SK-N-SH (cell line): ENCODE measurements at regions not wholly inside any gene's neighbourhood (a gene's known extent, or its start where the extent isn't known, plus 50 kb on each side); places are given as distances from the start of the nearest gene placed in this dataset.
"Not testable (repeated sequence)": the region's sequence is repeated elsewhere in the genome, so short reads cannot be mapped to it uniquely, and the experiment has no call there.

Experiments used
- CTCF ChIA-PET: fragments of 300-600, 350-600 bp; formaldehyde crosslinking; extraction: SDS; loops from one replicate; lab custom pipeline; 2021; lab: Yijun Ruan, JAX
- POLR2A ChIA-PET: fragments of 350-600 bp; sonication (Branson Sonifier 250); formaldehyde crosslinking; extraction: SDS; loops from one replicate; lab custom pipeline; 2020; ENCODE audit warnings: antibody characterized with exemption, inconsistent platforms; lab: Yijun Ruan, JAX
- DNase-seq: peaks from one replicate; pipeline ENCODE4 v3.0.0; 2012
- H2AFZ ChIP-seq: fragments of 200-600 bp; sonication (generic); 2 replicates; pipeline ENCODE4 v1.8.1; 2016; ENCODE audit warnings: antibody characterized with exemption, mild to moderate bottlenecking, low read depth
- H3F3A ChIP-seq: fragments of 200-600 bp; sonication (generic); replicated peaks from 2 replicates; pipeline ENCODE3; 2016; ENCODE audit warnings: antibody characterized with exemption, mild to moderate bottlenecking; ENCODE audit not compliant: insufficient read depth
- H3K27ac ChIP-seq, 2 experiments: fragments of 200-500 bp in 1 of 2; fragments of 200-600 bp in 1 of 2; sonication (Bioruptor generic) in 1 of 2; sonication (generic), shearing (Covaris generic) in 1 of 2; 2 replicates each; pipeline versions ENCODE4 v1.5.1 to v1.6.1; 2014 to 2016; ENCODE audit warnings: low read depth in 2 of 2, inconsistent platforms in 1 of 2, low read length in 1 of 2, mild to moderate bottlenecking in 1 of 2, mixed read lengths in 1 of 2
- H3K27me3 ChIP-seq: fragments of 200-600 bp; sonication (generic), shearing (Covaris generic); 2 replicates; pipeline ENCODE4 v1.6.1; 2016; ENCODE audit warnings: mixed run types; ENCODE audit not compliant: insufficient read depth
- H3K36me3 ChIP-seq, 2 experiments: fragments of 200-500 bp in 1 of 2; fragments of 200-600 bp in 1 of 2; sonication (Bioruptor generic) in 1 of 2; sonication (generic) in 1 of 2; replicated peaks in 1 of 2; 2 replicates each; pipeline versions ENCODE3 to v1.5.1; 2014 to 2016; ENCODE audit warnings: low read length in 1 of 2, mild to moderate bottlenecking in 1 of 2; ENCODE audit not compliant: insufficient read depth in 2 of 2, control insufficient read depth in 1 of 2
- H3K4me1 ChIP-seq, 2 experiments: fragments of 200-500 bp in 1 of 2; fragments of 200-600 bp in 1 of 2; sonication (Bioruptor generic) in 1 of 2; sonication (generic), shearing (Covaris generic) in 1 of 2; 2 replicates each; pipeline versions ENCODE4 v1.5.1 to v1.6.1; 2014 to 2016; ENCODE audit warnings: low read depth in 1 of 2, low read length in 1 of 2, mixed run types in 1 of 2; ENCODE audit not compliant: insufficient read depth in 2 of 2, control insufficient read depth in 1 of 2
- H3K4me2 ChIP-seq: fragments of 200-600 bp; sonication (generic), shearing (Covaris generic); 2 replicates; pipeline ENCODE4 v1.6.1; 2017; ENCODE audit warnings: mixed run types
- H3K4me3 ChIP-seq, 2 experiments: fragments of 200-500 bp in 1 of 2; fragments of 200-600 bp in 1 of 2; sonication (Bioruptor generic) in 1 of 2; sonication (generic), shearing (Covaris generic) in 1 of 2; 2 replicates each; pipeline versions ENCODE4 v1.5.1 to v1.8.1; 2014 to 2016; ENCODE audit warnings: low read depth in 2 of 2, inconsistent platforms in 1 of 2, low read length in 1 of 2, mild to moderate bottlenecking in 1 of 2, mixed read lengths in 1 of 2, moderate library complexity in 1 of 2
- H3K79me2 ChIP-seq: fragments of 200-600 bp; sonication (generic); 2 replicates; pipeline ENCODE4 v1.8.1; 2017; ENCODE audit warnings: mild to moderate bottlenecking; ENCODE audit not compliant: insufficient read depth
- H3K9ac ChIP-seq: fragments of 200-600 bp; sonication (generic); 2 replicates; pipeline ENCODE4 v1.6.1; 2017; ENCODE audit warnings: mixed run types
- H3K9me2 ChIP-seq: fragments of 200-600 bp; sonication (generic); 2 replicates; pipeline ENCODE4 v1.6.1; 2017; ENCODE audit warnings: mixed run types
- H3K9me3 ChIP-seq: fragments of 200-600 bp; sonication (generic); 2 replicates; pipeline ENCODE4 v1.6.1; 2017; ENCODE audit warnings: mixed run types, mild to moderate bottlenecking, moderate library complexity
- H4K20me1 ChIP-seq: fragments of 200-600 bp; sonication (generic); 2 replicates; pipeline ENCODE4 v1.6.1; 2017; ENCODE audit warnings: mild to moderate bottlenecking, mixed run types; ENCODE audit not compliant: insufficient read depth
- CHD2 ChIP-seq: fragments of 150-350 bp; IDR thresholded peaks from 2 replicates; pipeline ENCODE4 v1.6.1; 2018; ENCODE audit warnings: low read length; ENCODE audit not compliant: partially characterized antibody
- EP300 ChIP-seq, 2 experiments: IDR thresholded peaks; 2 replicates each; pipeline versions ENCODE4 v1.4.0 to v1.6.1; 2012; ENCODE audit warnings: borderline replicate concordance in 1 of 2, low read depth in 1 of 2, low read length in 1 of 2
- FOSL2 ChIP-seq: IDR thresholded peaks from 2 replicates; pipeline ENCODE4 v1.4.0; 2012; ENCODE audit warnings: low read depth, mild to moderate bottlenecking, moderate library complexity, borderline replicate concordance
- FOXJ3 ChIP-seq: sonication (generic); formaldehyde crosslinking; IDR thresholded peaks from 2 replicates; pipeline ENCODE4 v1.5.1; 2020; ENCODE audit warnings: mild to moderate bottlenecking, missing genetic modification reagents
- GATA2 ChIP-seq: sonication (generic); formaldehyde crosslinking; IDR thresholded peaks from 2 replicates; pipeline ENCODE4 v1.5.0; 2020; ENCODE audit warnings: mild to moderate bottlenecking, missing genetic modification reagents
- RAD21 ChIP-seq: IDR thresholded peaks from 2 replicates; pipeline ENCODE4 v1.6.1; 2012; ENCODE audit warnings: mild to moderate bottlenecking, low read length
- RCOR1 ChIP-seq: fragments of 150-350 bp; IDR thresholded peaks from 2 replicates; pipeline ENCODE4 v1.6.1; 2017; ENCODE audit warnings: antibody characterized with exemption, low read length
- RXRA ChIP-seq: IDR thresholded peaks from 2 replicates; pipeline ENCODE4 v1.4.0; 2012; ENCODE audit warnings: low read depth, mild to moderate bottlenecking, borderline replicate concordance
- SIN3A ChIP-seq: IDR thresholded peaks from 2 replicates; pipeline ENCODE4 v1.6.1; 2012; ENCODE audit warnings: low read depth, mild to moderate bottlenecking, low read length, moderate library complexity, borderline replicate concordance
- USF2 ChIP-seq: fragments of 150-350 bp; IDR thresholded peaks from 2 replicates; pipeline ENCODE4 v1.6.1; 2017; ENCODE audit warnings: antibody characterized with exemption, low read length, low read depth, borderline replicate concordance
- YY1 ChIP-seq: IDR thresholded peaks from 2 replicates; pipeline ENCODE4 v1.4.0; 2012; ENCODE audit warnings: low read depth, mild to moderate bottlenecking
- WGBS: methylation state at CpG from one replicate; pipeline ENCODE4 v1.1.6; 2017; ENCODE audit warnings: low lambda C conversion rate; 5-methylcytosine and 5-hydroxymethylcytosine counted together
- TF ChIP-seq, protein P1 (sequence below): fragments of 200-600 bp; sonication (generic); IDR thresholded peaks from 2 replicates; pipeline ENCODE4 v1.6.1; 2017; ENCODE audit warnings: antibody characterized with exemption, mild to moderate bottlenecking, moderate library complexity

GRCh38 chr17:71777048-71777640 is 343.7 kb upstream of the SOX9 start (continued):
- TF ChIP-seq RCOR1 = no peak

- no peaks in the 10 kb centered on the region for H3K79me2 ChIP-seq
- no peaks in the 10 kb centered on the region for H3K9me3 ChIP-seq
- no peaks in the 10 kb centered on the region for H3F3A ChIP-seq
- H3K36me3 ChIP-seq = no peaks in the 10 kb centered on the region
- H3K9ac ChIP-seq = no peak overlapping the region
- POLR2A ChIA-PET = no interaction called here
- no peak for DNase-seq
- H3K4me2 ChIP-seq = no peak overlapping the region
- WGBS = 57% methylated on average over 3 of the region's 3 CpGs
- H3K4me3 ChIP-seq = no peak overlapping the region
- H4K20me1 ChIP-seq = no peaks in the 10 kb centered on the region
- TF ChIP-seq YY1 (no peak), USF2 (no peak), CHD2 (no peak), EP300 (IDR thresholded peaks at IDR 0.05; ENCODE audit: borderline replicate concordance in 1 of 2, low read depth in 1 of 2, low read length in 1 of 2) (no peak)
- TF ChIP-seq, protein P1, sequence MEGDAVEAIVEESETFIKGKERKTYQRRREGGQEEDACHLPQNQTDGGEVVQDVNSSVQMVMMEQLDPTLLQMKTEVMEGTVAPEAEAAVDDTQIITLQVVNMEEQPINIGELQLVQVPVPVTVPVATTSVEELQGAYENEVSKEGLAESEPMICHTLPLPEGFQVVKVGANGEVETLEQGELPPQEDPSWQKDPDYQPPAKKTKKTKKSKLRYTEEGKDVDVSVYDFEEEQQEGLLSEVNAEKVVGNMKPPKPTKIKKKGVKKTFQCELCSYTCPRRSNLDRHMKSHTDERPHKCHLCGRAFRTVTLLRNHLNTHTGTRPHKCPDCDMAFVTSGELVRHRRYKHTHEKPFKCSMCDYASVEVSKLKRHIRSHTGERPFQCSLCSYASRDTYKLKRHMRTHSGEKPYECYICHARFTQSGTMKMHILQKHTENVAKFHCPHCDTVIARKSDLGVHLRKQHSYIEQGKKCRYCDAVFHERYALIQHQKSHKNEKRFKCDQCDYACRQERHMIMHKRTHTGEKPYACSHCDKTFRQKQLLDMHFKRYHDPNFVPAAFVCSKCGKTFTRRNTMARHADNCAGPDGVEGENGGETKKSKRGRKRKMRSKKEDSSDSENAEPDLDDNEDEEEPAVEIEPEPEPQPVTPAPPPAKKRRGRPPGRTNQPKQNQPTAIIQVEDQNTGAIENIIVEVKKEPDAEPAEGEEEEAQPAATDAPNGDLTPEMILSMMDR = no peak
- TF ChIP-seq, all 33 proteins: peak for 0
- Histone ChIP-seq H3K9me2 (no peaks in the 10 kb centered on the region), H3K4me1 (peaks cover 0 to 4% of the 10 kb centered on the region in 2 experiments; a peak in 1 of 4 replicates), H3K27ac (no peak overlapping the region), H3K27me3 (no peaks in the 10 kb centered on the region), H2AFZ (no peak overlapping the region)
- CTCF ChIA-PET = interaction anchor here (0.8 to 1.5 kb wide), 2 partner anchors 9 to 10 kb away, joined by 5 to 7 read pairs; no protein-coding TSS in a partner anchor
Observed at GRCh38 chr17:71779482-71779881, 341.3 kb upstream of the SOX9 start.

- Histone ChIP-seq H3K9ac (no peak overlapping the region), H3K4me1 (peaks cover 0 to 4% of the 10 kb centered on the region in 2 experiments; a peak in 1 of 4 replicates), H3F3A (no peaks in the 10 kb centered on the region), H4K20me1 (no peaks in the 10 kb centered on the region), H3K27me3 (no peaks in the 10 kb centered on the region), H3K9me3 (no peaks in the 10 kb centered on the region), H3K27ac (no peak overlapping the region), H3K4me3 (no peak overlapping the region)
- POLR2A ChIA-PET = no interaction called here
- DNase-seq = no peak
- no peak for TF ChIP-seq RAD21
- no peak for TF ChIP-seq FOSL2
- TF ChIP-seq RXRA = no peak
- TF ChIP-seq, protein P1 = no peak
- TF ChIP-seq GATA2 (CRISPR knock-in tag) = no peak
- TF ChIP-seq SIN3A = no peak
- TF ChIP-seq CHD2 = no peak
- TF ChIP-seq FOXJ3 (CRISPR knock-in tag) = no peak
- TF ChIP-seq, all 33 proteins: peak for 0
- no peaks in the 10 kb centered on the region for H3K79me2 ChIP-seq
- no peaks in the 10 kb centered on the region for H3K36me3 ChIP-seq
- CTCF ChIA-PET = interaction anchor here (0.8 to 0.9 kb wide), 2 partner anchors 10 to 307 kb away, joined by 3 to 5 read pairs; no protein-coding TSS in a partner anchor
- no peak overlapping the region for H2AFZ ChIP-seq
- no peaks in the 10 kb centered on the region for H3K9me2 ChIP-seq
- no peak overlapping the region for H3K4me2 ChIP-seq
Observed at GRCh38 chr17:71780596-71780995, 340.2 kb upstream of the SOX9 start.

DNA sequence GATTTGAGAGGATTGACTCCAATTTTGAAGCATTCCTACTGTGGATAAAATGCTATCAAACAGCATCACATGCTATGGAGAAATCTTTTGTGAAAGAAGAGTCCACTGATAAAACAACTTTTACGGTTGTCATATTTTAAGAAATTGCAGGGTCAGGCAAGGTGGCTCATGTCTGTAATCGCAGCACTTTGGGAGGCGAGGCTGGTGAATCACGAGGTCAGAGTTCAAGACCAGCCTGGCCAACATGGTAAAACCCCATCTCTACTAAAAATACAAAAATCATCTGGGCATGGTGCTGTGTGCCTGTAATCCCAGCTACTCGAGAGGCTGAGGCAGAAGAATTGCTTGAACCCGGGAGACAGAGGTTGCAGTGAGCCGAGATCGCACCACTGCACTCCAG is 338.8 kb upstream of the SOX9 start:
- H4K20me1 ChIP-seq, H3F3A ChIP-seq, H3K4me1 ChIP-seq, POLR2A ChIA-PET, H3K79me2 ChIP-seq, CTCF ChIA-PET, H3K27me3 ChIP-seq, H3K36me3 ChIP-seq, H3K9ac ChIP-seq, H3K27ac ChIP-seq, H3K4me3 ChIP-seq, H3K9me3 ChIP-seq, H3K9me2 ChIP-seq, H3K4me2 ChIP-seq, DNase-seq, H2AFZ ChIP-seq: not testable (repeated sequence)
- 87% methylated on average over 8 of the region's 8 CpGs for WGBS
